GM21447 (cell line): ENCODE measurements at regions not wholly inside any gene's neighbourhood (a gene's known extent, or its start where the extent isn't known, plus 50 kb on each side); places are given as distances from the start of the nearest gene placed in this dataset.
"Not testable (repeated sequence)": the region's sequence is repeated elsewhere in the genome, so short reads cannot be mapped to it uniquely, and the experiment has no call there.

Experiments used
- ATAC-seq: cut with Tn5 transposase; IDR thresholded peaks from one replicate; pipeline ENCODE4 v1.9.1; 2021; ENCODE audit not compliant: unreplicated experiment

DNA sequence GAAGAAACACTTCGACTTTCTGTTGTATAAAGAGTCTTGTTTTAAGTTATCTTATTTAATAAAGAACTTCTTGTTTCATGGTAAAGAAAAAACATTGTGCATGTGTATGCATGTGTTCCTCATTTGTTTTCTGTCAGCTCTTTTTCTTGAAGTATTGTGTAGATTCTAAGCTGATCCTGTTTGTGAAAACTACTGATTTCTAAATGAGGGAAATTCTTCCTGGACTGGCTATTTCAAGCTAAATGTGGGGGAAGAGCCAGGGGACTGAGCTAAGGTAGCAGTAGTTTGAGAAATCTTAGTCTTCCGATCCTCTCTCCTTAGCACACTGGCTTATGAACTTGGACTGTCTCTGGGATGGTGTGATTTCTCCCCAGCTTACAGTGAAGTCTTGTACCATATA lies 56.4 kb upstream of the RBMS1 start:
- no peak for ATAC-seq

- ATAC-seq, result no peak
These were observed 57.7 kb upstream of the RBMS1 start for GRCh38 chr2:160551259-160551658.

- ATAC-seq, result no peak
These were observed 61.9 kb upstream of the RBMS1 start for GRCh38 chr2:160555420-160556071.

- ATAC-seq, result no peak
These were observed 64.3 kb upstream of the RBMS1 start for GRCh38 chr2:160557903-160558302.

- no peak for ATAC-seq
These were observed 64.9 kb upstream of the RBMS1 start for GRCh38 chr2:160558531-160558930.

DNA sequence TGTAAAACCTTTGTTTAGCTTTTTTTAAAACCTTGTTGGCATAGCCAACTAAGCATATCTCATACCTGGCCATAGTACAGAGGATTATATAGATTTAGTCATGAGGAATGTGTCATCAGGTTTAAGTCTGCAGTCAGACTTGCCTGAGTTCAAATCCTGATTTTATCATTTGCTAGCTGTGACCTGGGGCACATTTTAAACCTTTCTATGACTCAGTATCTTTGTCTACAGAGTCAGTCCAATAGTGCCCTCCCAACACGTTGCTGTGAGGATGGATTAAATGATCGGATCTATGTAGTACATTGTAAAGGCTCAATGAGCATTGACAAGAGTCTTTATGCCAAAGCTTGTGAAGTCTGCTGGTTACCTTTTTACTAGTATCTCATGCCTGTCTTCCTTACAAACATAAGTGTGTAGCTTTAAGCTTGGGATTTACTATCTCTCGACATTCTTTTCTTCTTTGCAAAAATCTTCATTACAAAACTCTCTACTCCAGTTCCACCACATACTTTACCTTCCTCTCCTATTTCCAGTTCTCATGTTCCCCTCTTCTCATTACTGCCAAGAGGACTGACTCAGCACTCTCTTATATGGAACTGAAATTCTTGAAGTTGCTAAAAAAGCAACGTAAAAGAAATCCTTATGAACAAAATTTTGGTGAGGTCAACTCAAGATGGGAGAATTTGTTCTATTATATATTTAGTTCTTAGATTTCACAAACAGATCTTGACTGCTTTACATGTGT lies 68.1 kb upstream of the RBMS1 start:
- no peak for ATAC-seq

GRCh38 chr2:160562730-160563129 lies 69.1 kb upstream of the RBMS1 start:
- no peak for ATAC-seq

- ATAC-seq, result no peak
These were observed 71.0 kb upstream of the RBMS1 start for GRCh38 chr2:160564591-160564990.

DNA sequence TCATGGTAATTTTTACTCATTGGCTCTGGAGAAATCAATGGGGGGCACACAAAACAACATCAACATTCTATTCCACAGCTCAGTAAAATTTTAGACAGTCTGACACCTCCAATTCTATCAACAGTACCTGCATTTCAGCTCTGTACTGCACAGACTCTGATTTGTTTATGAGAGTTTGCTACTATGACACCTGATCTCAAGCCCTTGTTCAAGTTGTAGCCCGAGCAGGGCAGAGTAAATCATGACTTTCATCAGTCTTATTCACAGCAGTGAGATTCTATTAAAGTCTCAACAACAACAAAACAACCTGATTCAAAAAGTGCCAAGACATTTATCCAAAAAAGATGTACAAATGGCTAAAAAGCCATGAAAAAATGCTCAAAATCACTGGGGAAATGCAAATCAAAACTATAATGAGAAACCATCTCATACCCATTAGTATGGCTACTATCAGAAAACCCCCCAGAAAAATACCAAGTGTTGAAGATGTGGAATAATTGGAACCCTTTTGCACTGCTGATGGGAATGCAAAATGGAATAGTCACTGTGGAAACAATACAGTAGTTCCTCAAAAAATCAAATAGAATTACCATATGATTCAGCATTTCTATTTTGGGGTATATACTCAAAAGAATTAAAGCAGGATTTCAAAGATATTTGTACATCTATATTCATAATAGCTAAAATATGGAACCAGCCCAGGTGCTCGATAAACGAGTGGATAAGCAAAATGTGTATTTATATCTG lies 71.7 kb upstream of the RBMS1 start:
- ATAC-seq, result no peak

DNA sequence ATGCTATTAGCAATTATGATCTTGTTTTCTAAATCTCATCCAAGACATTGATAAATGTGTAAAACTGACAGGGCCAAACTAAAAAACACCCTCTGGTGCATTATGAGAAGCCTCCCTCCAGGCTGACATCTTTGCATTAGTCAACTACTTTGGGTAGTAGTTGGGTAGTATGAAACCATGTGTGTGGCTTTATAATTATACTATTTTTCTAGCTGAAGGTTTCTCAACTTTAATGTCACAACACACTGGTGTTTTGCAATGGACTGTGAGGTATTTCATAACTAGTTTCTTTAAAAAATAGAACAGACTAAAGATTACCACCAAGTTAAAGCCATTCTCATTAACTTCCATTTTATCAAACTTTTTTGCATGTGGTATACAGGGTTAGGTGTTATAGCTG lies 73.1 kb upstream of the RBMS1 start:
- ATAC-seq, result no peak

DNA sequence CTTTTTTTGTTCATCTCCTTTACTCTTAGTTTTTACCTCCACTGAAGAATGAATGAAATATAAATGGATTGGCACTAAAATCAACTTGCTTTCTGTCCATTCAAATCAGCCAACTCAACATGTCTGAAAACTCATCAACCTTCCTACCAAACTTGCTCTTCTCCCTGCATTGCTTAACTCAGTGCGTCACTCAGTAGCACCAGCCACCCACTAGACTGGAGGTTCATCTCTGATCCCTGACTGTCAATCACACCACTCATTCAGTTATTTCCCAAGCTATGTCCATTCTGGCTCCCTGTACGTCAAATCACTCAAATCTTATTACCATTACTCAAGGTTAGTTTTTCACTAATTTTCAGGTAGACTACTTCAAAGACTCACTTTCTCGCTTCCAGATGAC lies 75.2 kb upstream of the RBMS1 start:
- no peak for ATAC-seq

GRCh38 chr2:160570376-160570775 lies 76.8 kb upstream of the RBMS1 start:
- ATAC-seq, result no peak

DNA sequence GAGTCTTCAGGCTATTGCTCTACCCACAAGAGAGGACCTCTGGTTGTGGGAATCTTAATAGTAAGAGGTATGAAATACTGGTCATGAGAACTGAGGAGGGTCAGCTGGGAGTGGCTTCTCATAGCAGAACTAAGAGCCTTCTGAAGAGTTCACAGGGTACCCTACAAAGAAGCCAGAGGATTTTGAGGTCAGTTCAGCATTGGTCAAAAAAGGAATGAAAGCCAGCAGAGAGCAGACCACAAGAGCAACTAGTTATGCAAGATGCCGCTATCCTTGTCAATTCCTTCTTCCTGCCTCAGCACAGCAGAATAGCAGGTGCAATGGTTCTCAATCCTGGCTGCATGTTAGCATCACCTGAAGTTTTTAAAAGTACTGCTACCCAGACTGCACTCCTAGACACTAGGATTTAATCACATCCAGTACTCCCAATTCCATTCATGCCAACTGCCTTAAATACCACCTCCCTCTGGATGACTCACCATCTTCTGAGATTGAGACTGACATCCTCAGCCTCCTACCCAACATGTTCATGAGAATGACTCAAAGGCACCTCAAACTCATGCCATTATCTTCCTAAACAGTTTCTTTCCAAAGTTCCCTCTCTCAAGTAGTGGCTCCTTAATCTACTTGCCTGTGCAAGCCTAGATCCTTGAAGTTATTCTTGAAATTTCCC lies 81.0 kb upstream of the RBMS1 start:
- no peak for ATAC-seq

DNA sequence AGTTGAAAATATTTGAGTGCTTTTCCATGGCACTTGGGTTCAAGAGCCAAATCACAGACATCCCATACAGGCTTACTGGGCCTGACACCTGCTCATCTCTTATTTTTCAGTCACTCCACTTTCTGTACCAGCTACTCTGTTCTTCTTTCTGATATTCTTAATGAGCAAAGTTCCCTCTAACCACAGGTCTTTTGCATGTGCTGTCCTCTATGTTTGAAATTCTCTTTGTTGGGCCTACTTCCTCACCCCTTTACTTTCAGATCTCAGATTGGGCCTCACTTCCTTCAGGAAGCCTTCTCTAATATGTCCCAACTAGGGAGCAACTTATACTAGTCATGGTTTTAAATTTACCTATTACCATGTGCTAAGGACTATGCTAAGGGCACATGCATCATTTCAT lies 81.8 kb upstream of the RBMS1 start:
- ATAC-seq, result no peak

DNA sequence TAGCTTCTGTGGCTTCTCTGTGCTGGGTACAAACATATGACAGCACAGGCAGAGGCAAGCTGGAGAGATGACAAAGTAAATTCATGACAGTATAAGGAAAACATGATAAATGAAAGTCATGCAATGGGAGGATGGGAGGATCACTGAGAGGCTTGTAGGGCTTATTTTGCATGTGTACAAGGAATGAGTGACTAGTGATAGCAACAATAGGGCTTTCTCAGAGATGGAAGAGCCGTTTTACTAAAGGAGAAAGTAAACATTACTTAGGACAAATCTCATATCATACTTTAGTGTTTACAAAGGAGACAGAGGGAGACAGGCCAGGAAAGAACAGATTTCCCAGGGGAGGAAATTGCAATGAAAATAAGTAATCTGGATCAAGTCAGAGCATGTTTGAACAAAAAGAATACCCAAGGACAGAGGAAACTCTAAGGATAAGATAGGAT lies 82.5 kb upstream of the RBMS1 start:
- ATAC-seq, result no peak

DNA sequence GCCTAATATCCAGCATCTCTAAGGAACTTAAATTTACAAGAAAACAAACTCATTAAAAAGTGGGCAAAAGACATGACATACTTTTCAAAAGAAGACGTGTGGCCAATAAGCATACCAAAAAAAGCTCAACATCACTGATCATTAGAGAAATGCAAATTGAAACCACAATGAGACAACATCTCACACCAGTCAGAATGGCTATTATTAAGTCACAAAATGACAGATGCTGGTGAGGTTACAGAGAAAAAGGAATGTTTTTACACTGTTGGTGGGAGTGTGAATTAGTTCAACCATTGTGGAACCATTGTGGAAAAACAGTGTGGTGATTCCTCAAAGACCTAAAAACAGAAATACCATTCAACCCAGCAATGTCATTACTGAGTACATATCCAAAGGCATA lies 83.5 kb upstream of the RBMS1 start:
- not testable (repeated sequence) for ATAC-seq

DNA sequence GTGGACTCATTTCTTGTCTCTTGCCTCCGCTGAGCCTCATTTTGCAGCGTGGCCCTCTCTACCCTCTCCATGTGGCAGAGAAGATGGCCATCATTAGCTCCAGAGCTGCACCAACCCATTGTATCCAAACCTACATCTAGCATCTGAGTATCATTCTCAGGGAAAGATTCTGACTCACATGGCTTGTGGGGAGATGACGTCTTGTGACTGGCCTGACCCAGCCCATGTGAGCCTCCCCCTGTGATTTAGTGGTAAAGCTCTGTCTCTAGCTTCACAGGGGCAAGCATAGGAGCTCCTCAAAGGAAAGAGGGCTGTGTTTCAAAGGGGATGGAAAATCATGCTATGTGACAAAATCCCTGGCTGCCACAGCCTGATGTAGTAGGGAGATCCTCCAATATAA lies 87.4 kb upstream of the RBMS1 start:
- no peak for ATAC-seq

DNA sequence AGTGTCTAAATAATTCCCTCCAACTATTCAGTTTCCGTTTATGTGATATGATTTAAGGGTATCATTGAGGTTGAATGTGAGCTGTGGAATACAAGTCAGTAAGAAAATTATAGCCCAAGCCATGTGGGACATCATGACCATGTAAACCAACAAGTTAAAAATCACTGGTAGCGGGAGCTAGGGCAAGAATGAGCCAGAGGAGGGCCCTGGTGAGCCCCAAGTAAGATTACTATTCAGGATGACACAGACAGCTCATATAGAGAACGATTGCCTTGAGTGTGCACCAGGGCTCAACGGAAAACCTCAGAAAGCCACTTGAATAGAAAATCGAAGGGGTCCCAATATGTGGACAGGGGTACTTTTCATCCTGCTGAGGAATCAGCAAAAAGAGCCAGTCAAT lies 87.8 kb upstream of the RBMS1 start:
- ATAC-seq, result no peak

DNA sequence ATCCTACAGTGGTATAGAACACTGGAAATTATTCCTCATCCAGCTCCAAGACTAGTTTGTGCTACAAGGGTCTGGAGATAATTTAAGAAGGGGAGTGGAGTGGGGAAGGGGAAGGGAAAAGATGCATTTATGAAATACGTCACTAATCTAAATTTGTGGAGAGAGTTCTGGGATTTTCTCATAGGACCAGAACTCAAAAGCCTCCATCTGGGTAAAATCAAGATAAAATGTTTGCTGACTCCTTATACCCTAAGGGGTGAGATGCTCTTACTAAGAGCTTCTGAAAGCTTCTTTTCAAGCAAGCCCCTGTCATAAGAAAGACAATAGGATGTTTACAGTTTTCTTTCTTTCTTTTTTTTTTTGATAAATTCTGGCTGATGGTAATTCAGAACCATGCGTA lies 88.5 kb upstream of the RBMS1 start:
- ATAC-seq, result no peak

DNA sequence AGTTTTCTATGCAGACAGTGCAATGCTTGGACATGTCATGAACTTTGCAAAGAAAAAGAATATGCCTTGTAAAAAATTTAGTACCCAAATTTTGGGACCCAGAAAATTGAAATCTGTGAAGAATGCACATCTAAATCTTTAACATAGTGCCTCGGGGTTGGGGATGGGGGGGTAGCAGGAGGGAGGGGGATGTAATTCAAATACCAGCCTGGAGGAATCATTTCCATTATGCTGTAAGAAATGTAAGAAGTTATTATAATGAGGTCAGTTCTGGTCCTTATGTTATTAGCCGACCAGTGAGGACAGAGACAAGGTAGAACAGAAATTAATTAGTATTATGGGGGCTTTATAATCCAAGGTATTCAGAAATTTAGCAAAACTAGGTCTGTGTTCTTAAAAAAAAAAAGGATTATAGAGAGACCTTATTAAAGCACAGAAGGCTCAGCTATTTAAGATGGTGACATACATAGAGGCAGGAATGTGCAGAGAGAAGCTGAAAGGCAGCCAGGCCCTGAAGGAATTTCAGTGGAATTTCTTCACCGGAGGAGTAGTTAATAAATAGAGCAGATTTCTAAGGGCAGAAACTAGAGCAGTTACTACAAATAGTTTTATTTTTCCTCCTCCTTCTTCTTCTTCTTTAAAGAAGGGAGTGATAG lies 89.0 kb upstream of the RBMS1 start:
- ATAC-seq, result no peak

- no peak for ATAC-seq
These were observed 89.5 kb upstream of the RBMS1 start for GRCh38 chr2:160583146-160583535.
